SK-N-SH (cell line): ENCODE measurements at regions not wholly inside any gene's neighbourhood (a gene's known extent, or its start where the extent isn't known, plus 50 kb on each side); places are given as distances from the start of the nearest gene placed in this dataset.

Experiments
- EP300 ChIP-seq, 2 experiments: IDR thresholded peaks; 2 replicates each; pipeline versions ENCODE4 v1.4.0 to v1.6.1; 2012; ENCODE audit warnings: borderline replicate concordance in 1 of 2, low read depth in 1 of 2, low read length in 1 of 2
- FOXM1 ChIP-seq: IDR thresholded peaks from 2 replicates; pipeline ENCODE4 v1.4.0; 2012; ENCODE audit warnings: low read depth, mild to moderate bottlenecking
- MAX ChIP-seq: IDR thresholded peaks from 2 replicates; pipeline ENCODE4 v1.4.0; 2012; ENCODE audit warnings: low read depth
- POLR2AphosphoS5 ChIP-seq: IDR thresholded peaks from 2 replicates; pipeline ENCODE4 v1.6.1; 2012; ENCODE audit warnings: low read depth, low read length
- SIN3A ChIP-seq: IDR thresholded peaks from 2 replicates; pipeline ENCODE4 v1.6.1; 2012; ENCODE audit warnings: low read depth, mild to moderate bottlenecking, low read length, moderate library complexity, borderline replicate concordance
- SMC3 ChIP-seq: IDR thresholded peaks from 2 replicates; pipeline ENCODE4 v1.6.1; 2012; ENCODE audit warnings: low read depth, low read length, improper control_type of control experiment
- TAF1 ChIP-seq: IDR thresholded peaks from 2 replicates; pipeline ENCODE4 v1.6.1; 2012; ENCODE audit warnings: low read depth, mild to moderate bottlenecking, low read length, moderate library complexity, borderline replicate concordance
- TF ChIP-seq, protein P1 (sequence below): fragments of 200-600 bp; sonication (generic); IDR thresholded peaks from 2 replicates; pipeline ENCODE4 v1.6.1; 2017; ENCODE audit warnings: antibody characterized with exemption, mild to moderate bottlenecking, moderate library complexity
- TF ChIP-seq, protein P2 (sequence below): IDR thresholded peaks from 2 replicates; pipeline ENCODE4 v1.6.1; 2012; ENCODE audit warnings: mild to moderate bottlenecking, low read depth, low read length, moderate library complexity

- TF ChIP-seq, protein P1, sequence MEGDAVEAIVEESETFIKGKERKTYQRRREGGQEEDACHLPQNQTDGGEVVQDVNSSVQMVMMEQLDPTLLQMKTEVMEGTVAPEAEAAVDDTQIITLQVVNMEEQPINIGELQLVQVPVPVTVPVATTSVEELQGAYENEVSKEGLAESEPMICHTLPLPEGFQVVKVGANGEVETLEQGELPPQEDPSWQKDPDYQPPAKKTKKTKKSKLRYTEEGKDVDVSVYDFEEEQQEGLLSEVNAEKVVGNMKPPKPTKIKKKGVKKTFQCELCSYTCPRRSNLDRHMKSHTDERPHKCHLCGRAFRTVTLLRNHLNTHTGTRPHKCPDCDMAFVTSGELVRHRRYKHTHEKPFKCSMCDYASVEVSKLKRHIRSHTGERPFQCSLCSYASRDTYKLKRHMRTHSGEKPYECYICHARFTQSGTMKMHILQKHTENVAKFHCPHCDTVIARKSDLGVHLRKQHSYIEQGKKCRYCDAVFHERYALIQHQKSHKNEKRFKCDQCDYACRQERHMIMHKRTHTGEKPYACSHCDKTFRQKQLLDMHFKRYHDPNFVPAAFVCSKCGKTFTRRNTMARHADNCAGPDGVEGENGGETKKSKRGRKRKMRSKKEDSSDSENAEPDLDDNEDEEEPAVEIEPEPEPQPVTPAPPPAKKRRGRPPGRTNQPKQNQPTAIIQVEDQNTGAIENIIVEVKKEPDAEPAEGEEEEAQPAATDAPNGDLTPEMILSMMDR = no peak
- TF ChIP-seq FOXM1 (no peak), SMC3 (no peak), EP300 (IDR thresholded peaks at IDR 0.05; ENCODE audit: borderline replicate concordance in 1 of 2, low read depth in 1 of 2, low read length in 1 of 2) (no peak), POLR2AphosphoS5 (no peak), SIN3A (no peak), TAF1 (no peak), MAX (no peak)
- TF ChIP-seq, protein P2, sequence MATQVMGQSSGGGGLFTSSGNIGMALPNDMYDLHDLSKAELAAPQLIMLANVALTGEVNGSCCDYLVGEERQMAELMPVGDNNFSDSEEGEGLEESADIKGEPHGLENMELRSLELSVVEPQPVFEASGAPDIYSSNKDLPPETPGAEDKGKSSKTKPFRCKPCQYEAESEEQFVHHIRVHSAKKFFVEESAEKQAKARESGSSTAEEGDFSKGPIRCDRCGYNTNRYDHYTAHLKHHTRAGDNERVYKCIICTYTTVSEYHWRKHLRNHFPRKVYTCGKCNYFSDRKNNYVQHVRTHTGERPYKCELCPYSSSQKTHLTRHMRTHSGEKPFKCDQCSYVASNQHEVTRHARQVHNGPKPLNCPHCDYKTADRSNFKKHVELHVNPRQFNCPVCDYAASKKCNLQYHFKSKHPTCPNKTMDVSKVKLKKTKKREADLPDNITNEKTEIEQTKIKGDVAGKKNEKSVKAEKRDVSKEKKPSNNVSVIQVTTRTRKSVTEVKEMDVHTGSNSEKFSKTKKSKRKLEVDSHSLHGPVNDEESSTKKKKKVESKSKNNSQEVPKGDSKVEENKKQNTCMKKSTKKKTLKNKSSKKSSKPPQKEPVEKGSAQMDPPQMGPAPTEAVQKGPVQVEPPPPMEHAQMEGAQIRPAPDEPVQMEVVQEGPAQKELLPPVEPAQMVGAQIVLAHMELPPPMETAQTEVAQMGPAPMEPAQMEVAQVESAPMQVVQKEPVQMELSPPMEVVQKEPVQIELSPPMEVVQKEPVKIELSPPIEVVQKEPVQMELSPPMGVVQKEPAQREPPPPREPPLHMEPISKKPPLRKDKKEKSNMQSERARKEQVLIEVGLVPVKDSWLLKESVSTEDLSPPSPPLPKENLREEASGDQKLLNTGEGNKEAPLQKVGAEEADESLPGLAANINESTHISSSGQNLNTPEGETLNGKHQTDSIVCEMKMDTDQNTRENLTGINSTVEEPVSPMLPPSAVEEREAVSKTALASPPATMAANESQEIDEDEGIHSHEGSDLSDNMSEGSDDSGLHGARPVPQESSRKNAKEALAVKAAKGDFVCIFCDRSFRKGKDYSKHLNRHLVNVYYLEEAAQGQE = no peak
Observed at GRCh38 chr11:23959462-23959861, 537.4 kb upstream of the LUZP2 start.
